Upper lobe of right lung (tissue), 1 donor: ENCODE measurements at regions not wholly inside any gene's neighbourhood (a gene's known extent, or its start where the extent isn't known, plus 50 kb on each side); places are given as distances from the start of the nearest gene placed in this dataset.

Experiments used
- ATAC-seq: fragments of 200-7000 bp; cut with Tn5 transposase; one replicate; pipeline ENCODE4 v1.9.1; 2020; ENCODE audit warnings: mild to moderate bottlenecking, moderate library complexity
- DNase-seq: peaks from one replicate; pipeline ENCODE4 v3.0.0-alpha.2; 2020
- H3K27ac ChIP-seq: fragments of 200-600 bp; one replicate; pipeline ENCODE4 v1.8.0; 2022
- H3K27me3 ChIP-seq: fragments of 200-600 bp; one replicate; pipeline ENCODE4 v1.8.0; 2022; ENCODE audit warnings: mild to moderate bottlenecking
- H3K36me3 ChIP-seq: fragments of 200-600 bp; one replicate; pipeline ENCODE4 v1.8.0; 2022
- H3K4me1 ChIP-seq: fragments of 200-600 bp; one replicate; pipeline ENCODE4 v1.8.0; 2022
- H3K4me3 ChIP-seq: fragments of 200-600 bp; one replicate; pipeline ENCODE4 v1.8.0; 2022; ENCODE audit warnings: mild to moderate bottlenecking
- H3K9me3 ChIP-seq: fragments of 200-600 bp; one replicate; pipeline ENCODE4 v1.8.0; 2022
- intact Hi-C: fragments of 100-400 bp; cut with DNase I; formaldehyde crosslinking; loops from one replicate; pipeline ENCODE4 v1.11.0; 2022
- TF ChIP-seq, protein P1 (sequence below): fragments of 200-600 bp; IDR thresholded peaks from one replicate; pipeline ENCODE4 v1.8.0; 2022; ENCODE audit warnings: antibody characterized with exemption
- donor health status: DM: no; HTN: yes; CAD: no; lungs with severe emphysema.

- no peaks in the 10 kb centered on the region for H3K4me1 ChIP-seq
- ATAC-seq = no peak
- H3K4me3 ChIP-seq = no peak overlapping the region
- intact Hi-C loops = no loop called here
- TF ChIP-seq, protein P1, sequence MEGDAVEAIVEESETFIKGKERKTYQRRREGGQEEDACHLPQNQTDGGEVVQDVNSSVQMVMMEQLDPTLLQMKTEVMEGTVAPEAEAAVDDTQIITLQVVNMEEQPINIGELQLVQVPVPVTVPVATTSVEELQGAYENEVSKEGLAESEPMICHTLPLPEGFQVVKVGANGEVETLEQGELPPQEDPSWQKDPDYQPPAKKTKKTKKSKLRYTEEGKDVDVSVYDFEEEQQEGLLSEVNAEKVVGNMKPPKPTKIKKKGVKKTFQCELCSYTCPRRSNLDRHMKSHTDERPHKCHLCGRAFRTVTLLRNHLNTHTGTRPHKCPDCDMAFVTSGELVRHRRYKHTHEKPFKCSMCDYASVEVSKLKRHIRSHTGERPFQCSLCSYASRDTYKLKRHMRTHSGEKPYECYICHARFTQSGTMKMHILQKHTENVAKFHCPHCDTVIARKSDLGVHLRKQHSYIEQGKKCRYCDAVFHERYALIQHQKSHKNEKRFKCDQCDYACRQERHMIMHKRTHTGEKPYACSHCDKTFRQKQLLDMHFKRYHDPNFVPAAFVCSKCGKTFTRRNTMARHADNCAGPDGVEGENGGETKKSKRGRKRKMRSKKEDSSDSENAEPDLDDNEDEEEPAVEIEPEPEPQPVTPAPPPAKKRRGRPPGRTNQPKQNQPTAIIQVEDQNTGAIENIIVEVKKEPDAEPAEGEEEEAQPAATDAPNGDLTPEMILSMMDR = no peak
- no peak for DNase-seq
- H3K27ac ChIP-seq = no peak overlapping the region
- no peaks in the 10 kb centered on the region for H3K9me3 ChIP-seq
- no peaks in the 10 kb centered on the region for H3K27me3 ChIP-seq
- H3K36me3 ChIP-seq = no peaks in the 10 kb centered on the region
Measured at GRCh38 chr19:31574251-31574973, 225.2 kb upstream of the TSHZ3 start.

GRCh38 chr19:31575846-31576335 lies 226.7 kb upstream of the TSHZ3 start:
- Histone ChIP-seq H3K4me3 (no peak overlapping the region), H3K4me1 (no peaks in the 10 kb centered on the region), H3K27me3 (no peaks in the 10 kb centered on the region), H3K36me3 (no peaks in the 10 kb centered on the region), H3K27ac (no peak overlapping the region), H3K9me3 (no peaks in the 10 kb centered on the region)
- intact Hi-C loops = no loop called here
- TF ChIP-seq, protein P1 = no peak
- ATAC-seq = no peak
- DNase-seq = no peak

DNA sequence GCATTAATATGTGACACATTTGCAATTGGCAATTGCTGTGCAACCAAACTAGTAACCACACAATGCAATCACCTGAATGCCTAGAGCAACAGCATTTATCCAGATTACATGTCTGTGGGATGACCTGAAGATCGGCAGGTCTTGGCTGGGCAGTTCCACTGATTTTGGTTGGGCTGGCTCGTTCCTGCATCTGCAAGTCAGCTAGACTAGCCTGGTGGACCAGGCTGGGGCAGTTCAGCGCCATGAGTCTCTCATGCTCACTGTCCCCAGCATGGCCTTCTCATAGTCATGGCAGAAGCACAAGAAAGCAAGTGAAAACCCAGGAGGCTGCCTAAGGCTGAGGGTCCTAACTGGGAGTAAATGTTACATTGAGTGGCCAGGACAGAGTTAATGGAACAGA lies 229.1 kb upstream of the TSHZ3 start:
- no peak overlapping the region for H3K27ac ChIP-seq
- no peaks in the 10 kb centered on the region for H3K9me3 ChIP-seq
- DNase-seq = no peak
- H3K36me3 ChIP-seq = no peaks in the 10 kb centered on the region
- no peaks in the 10 kb centered on the region for H3K27me3 ChIP-seq
- no peak overlapping the region for H3K4me3 ChIP-seq
- TF ChIP-seq, protein P1 = no peak
- ATAC-seq = no peak
- no peaks in the 10 kb centered on the region for H3K4me1 ChIP-seq
- intact Hi-C loops = no loop called here

DNA sequence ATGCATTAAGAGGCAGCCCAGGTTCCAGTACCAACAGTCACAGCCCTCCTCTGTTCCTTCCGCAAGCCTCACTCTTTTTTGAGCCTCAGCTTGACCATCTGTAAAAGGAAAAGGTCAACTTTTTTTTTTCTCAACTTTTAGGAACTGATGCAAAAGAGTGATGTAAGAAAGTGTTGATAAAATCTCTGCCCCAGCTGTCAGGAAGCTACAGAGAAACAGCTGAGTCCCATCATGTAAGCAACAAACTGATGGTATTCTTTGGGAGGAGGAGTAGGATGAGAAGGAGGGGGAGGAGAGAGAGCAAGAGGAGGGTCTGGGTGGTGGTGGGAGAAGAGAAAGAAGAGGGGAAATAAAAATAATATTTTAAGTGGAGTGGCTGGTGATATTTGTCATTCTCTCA lies 233.9 kb upstream of the TSHZ3 start:
- ATAC-seq (no peak), DNase-seq (no peak)
- intact Hi-C loops = no loop called here
- Histone ChIP-seq H3K9me3 (no peaks in the 10 kb centered on the region), H3K27me3 (no peaks in the 10 kb centered on the region), H3K4me3 (no peak overlapping the region), H3K27ac (no peak overlapping the region), H3K36me3 (no peaks in the 10 kb centered on the region), H3K4me1 (no peaks in the 10 kb centered on the region)
- TF ChIP-seq, protein P1 = no peak

DNA sequence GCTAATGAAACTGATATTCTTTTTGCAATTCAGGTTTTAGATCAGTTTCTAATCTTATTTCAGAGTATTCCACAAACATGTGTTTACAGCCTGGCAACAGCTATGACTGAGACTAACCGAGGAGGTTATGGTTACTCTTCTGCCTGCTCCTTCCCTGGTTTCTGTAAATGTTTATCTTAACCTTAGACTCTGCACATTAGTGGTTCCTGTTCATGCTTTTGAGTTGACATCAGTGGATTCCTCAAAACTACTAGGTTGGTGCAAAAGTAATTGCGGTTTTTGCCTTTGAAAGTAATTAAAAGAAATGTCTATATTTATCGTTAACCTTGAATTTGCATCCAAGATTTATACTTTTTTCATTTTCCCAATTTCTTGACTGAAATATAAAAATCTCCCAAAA lies 237.0 kb upstream of the TSHZ3 start:
- Histone ChIP-seq H3K27ac (no peak overlapping the region), H3K4me3 (no peak overlapping the region), H3K27me3 (no peaks in the 10 kb centered on the region), H3K4me1 (no peaks in the 10 kb centered on the region), H3K36me3 (no peaks in the 10 kb centered on the region), H3K9me3 (no peaks in the 10 kb centered on the region)
- TF ChIP-seq, protein P1 = no peak
- no peak for DNase-seq
- intact Hi-C loops = no loop called here
- no peak for ATAC-seq
